Keratinocyte (primary cell): ENCODE measurements at regions not wholly inside any gene's neighbourhood (a gene's known extent, or its start where the extent isn't known, plus 50 kb on each side); places are given as distances from the start of the nearest gene placed in this dataset.

Experiments
- DNase-seq: peaks from one replicate; pipeline ENCODE4 v3.0.0-alpha.2; 2011; ENCODE audit warnings: low read depth, missing footprints, low spot score
- FAIRE-seq: peaks from 2 replicates; lab custom pipeline; 2011; peaks lifted over from hg19 to GRCh38; lab: Jason Lieb, UNC
- H2AFZ ChIP-seq: 2 replicates; pipeline ENCODE4 v1.6.0; 2012; ENCODE audit warnings: low read length, control low read depth, inconsistent platforms; ENCODE audit not compliant: control insufficient read depth
- H3K27ac ChIP-seq: 2 replicates; pipeline ENCODE4 v1.5.1; 2011; ENCODE audit warnings: low read length; ENCODE audit not compliant: control insufficient read depth, insufficient read depth
- H3K27me3 ChIP-seq: 3 replicates; pipeline ENCODE4 v1.6.0; 2011; ENCODE audit warnings: low read length; ENCODE audit not compliant: control insufficient read depth, insufficient read depth; ENCODE audit errors: extremely low read depth
- H3K36me3 ChIP-seq, 2 experiments: 2 replicates in 1 of 2; 3 replicates in 1 of 2; pipeline ENCODE4 v1.5.1; 2011; ENCODE audit warnings: low read length in 2 of 2, mild to moderate bottlenecking in 1 of 2; ENCODE audit not compliant: control insufficient read depth in 2 of 2, insufficient read depth in 2 of 2; ENCODE audit errors: extremely low read depth in 1 of 2
- H3K4me1 ChIP-seq: 3 replicates; pipeline ENCODE4 v1.5.1; 2011; ENCODE audit warnings: low read length; ENCODE audit not compliant: control insufficient read depth, insufficient read depth; ENCODE audit errors: extremely low read depth
- H3K4me2 ChIP-seq: 3 replicates; pipeline ENCODE4 v1.6.0; 2011; ENCODE audit warnings: low read depth, low read length; ENCODE audit not compliant: control insufficient read depth, insufficient read depth; ENCODE audit errors: extremely low read depth
- H3K4me3 ChIP-seq, 3 experiments: fragments of 200-600 bp in 1 of 3; sonication (generic) in 1 of 3; 2 replicates in 2 of 3; 3 replicates in 1 of 3; pipeline ENCODE4 v1.5.1; 2011 to 2016; ENCODE audit warnings: low read length in 3 of 3, mild to moderate bottlenecking in 3 of 3, control low read depth in 2 of 3, inconsistent platforms in 1 of 3, low read depth in 1 of 3, mixed read lengths in 1 of 3, mixed run types in 1 of 3, moderate library complexity in 1 of 3; ENCODE audit not compliant: control insufficient read depth in 2 of 3, insufficient read depth in 2 of 3; ENCODE audit errors: extremely low read depth in 1 of 3
- H3K79me2 ChIP-seq: 2 replicates; pipeline ENCODE4 v1.6.0; 2012; ENCODE audit warnings: low read length; ENCODE audit not compliant: control insufficient read depth, insufficient read depth
- H3K9ac ChIP-seq: 3 replicates; pipeline ENCODE4 v1.6.0; 2011; ENCODE audit warnings: low read length; ENCODE audit not compliant: control insufficient read depth, insufficient read depth; ENCODE audit errors: extremely low read depth
- H3K9me1 ChIP-seq: 3 replicates; pipeline ENCODE4 v1.6.0; 2011; ENCODE audit warnings: low read length; ENCODE audit not compliant: control insufficient read depth, insufficient read depth; ENCODE audit errors: extremely low read depth
- H3K9me3 ChIP-seq: 2 replicates; pipeline ENCODE4 v1.5.1; 2012; ENCODE audit warnings: low read depth, low read length; ENCODE audit not compliant: control insufficient read depth
- H4K20me1 ChIP-seq: 3 replicates; pipeline ENCODE4 v1.6.0; 2011; ENCODE audit warnings: low read length; ENCODE audit not compliant: control insufficient read depth, insufficient read depth; ENCODE audit errors: extremely low read depth
- CTCF ChIP-seq, 3 experiments: IDR thresholded peaks in 1 of 3; conservative IDR thresholded peaks in 1 of 3; optimal IDR thresholded peaks in 1 of 3; 2 replicates in 2 of 3; 3 replicates in 1 of 3; pipeline versions ENCODE3 to v1.5.1; 2011; ENCODE audit warnings: low read length in 3 of 3, mild to moderate bottlenecking in 3 of 3, moderate library complexity in 2 of 3, control low read depth in 1 of 3, inconsistent platforms in 1 of 3; ENCODE audit not compliant: insufficient read depth in 2 of 3; ENCODE audit errors: extremely low read depth in 1 of 3
- EZH2 ChIP-seq: IDR thresholded peaks from one replicate; pipeline ENCODE4 v1.6.1; 2012; ENCODE audit warnings: inconsistent platforms, mild to moderate bottlenecking, low read length, moderate library complexity
- dilution Hi-C: fragments of 300-500 bp; cut with MboI; formaldehyde crosslinking; loops from one replicate; pipeline ENCODE4 v1.7.0; 2020; ENCODE audit warnings: low sequenced_read_pairs; ENCODE audit not compliant: extremely low pct_ligation_motif_present

- Histone ChIP-seq H4K20me1 (no peaks in the 10 kb centered on the region), H3K9me1 (no peaks in the 10 kb centered on the region), H3K4me3 (no peak overlapping the region), H3K9me3 (no peaks in the 10 kb centered on the region), H3K9ac (no peak overlapping the region), H3K27ac (no peak overlapping the region), H3K36me3 (no peaks in the 10 kb centered on the region), H2AFZ (no peak overlapping the region), H3K27me3 (no peaks in the 10 kb centered on the region), H3K79me2 (no peaks in the 10 kb centered on the region), H3K4me2 (no peak overlapping the region), H3K4me1 (no peaks in the 10 kb centered on the region)
- DNase-seq (no peak), FAIRE-seq (no peak)
- dilution Hi-C loops: no loop called here
- TF ChIP-seq CTCF (optimal IDR thresholded peaks at IDR 0.05 in 1 of 3, IDR thresholded peaks at IDR 0.05 in 1 of 3, conservative IDR thresholded peaks at IDR 0.05 in 1 of 3; ENCODE audit: extremely low read depth in 1 of 3, insufficient read depth in 2 of 3, low read length in 3 of 3) (no peak), EZH2 (no peak)
Measured at GRCh38 chr3:115286529-115287197, 139.6 kb upstream of the ZBTB20 start.

- Histone ChIP-seq H2AFZ (no peak overlapping the region), H3K4me3 (no peak overlapping the region), H3K27ac (no peak overlapping the region), H3K79me2 (no peaks in the 10 kb centered on the region), H3K9ac (no peak overlapping the region), H3K9me3 (no peaks in the 10 kb centered on the region), H3K36me3 (no peaks in the 10 kb centered on the region), H3K4me2 (no peak overlapping the region), H3K4me1 (no peaks in the 10 kb centered on the region), H3K9me1 (no peaks in the 10 kb centered on the region), H4K20me1 (no peaks in the 10 kb centered on the region), H3K27me3 (no peaks in the 10 kb centered on the region)
- dilution Hi-C loops: no loop called here
- FAIRE-seq (no peak), DNase-seq (no peak)
- no peak for TF ChIP-seq CTCF (optimal IDR thresholded peaks at IDR 0.05 in 1 of 3, IDR thresholded peaks at IDR 0.05 in 1 of 3, conservative IDR thresholded peaks at IDR 0.05 in 1 of 3; ENCODE audit: extremely low read depth in 1 of 3, insufficient read depth in 2 of 3, low read length in 3 of 3)
- no peak for TF ChIP-seq EZH2
Measured at GRCh38 chr3:115287198-115287597, 140.1 kb upstream of the ZBTB20 start.
